Smooth muscle cell (in vitro differentiated cells): ENCODE measurements at regions not wholly inside any gene's neighbourhood (a gene's known extent, or its start where the extent isn't known, plus 50 kb on each side); places are given as distances from the start of the nearest gene placed in this dataset.

Experiments used
- DNase-seq: peaks from one replicate; lab custom pipeline; 2025; ENCODE audit not compliant: unreplicated experiment; lab: John Stamatoyannopoulos, UW
- H2AFZ ChIP-seq: fragments of 200-600 bp; sonication (generic); 2 replicates; pipeline ENCODE4 v1.6.0; 2016; ENCODE audit warnings: antibody characterized with exemption, low read depth, mild to moderate bottlenecking
- H3F3A ChIP-seq: fragments of 200-600 bp; sonication (generic); 2 replicates; pipeline ENCODE4 v1.6.0; 2017; ENCODE audit warnings: antibody characterized with exemption, low read depth
- H3K27ac ChIP-seq: fragments of 200-600 bp; sonication (generic); 2 replicates; pipeline ENCODE4 v1.5.1; 2016; ENCODE audit warnings: low read depth, mild to moderate bottlenecking
- H3K27me3 ChIP-seq: fragments of 200-600 bp; sonication (generic); 2 replicates; pipeline ENCODE4 v1.6.1; 2016; ENCODE audit warnings: low read depth, mild to moderate bottlenecking
- H3K36me3 ChIP-seq: fragments of 200-600 bp; sonication (generic); 2 replicates; pipeline ENCODE4 v1.5.1; 2016; ENCODE audit warnings: low read depth
- H3K4me1 ChIP-seq: fragments of 200-600 bp; sonication (generic); 2 replicates; pipeline ENCODE4 v1.5.1; 2016; ENCODE audit warnings: low read depth
- H3K4me2 ChIP-seq: fragments of 200-600 bp; sonication (generic); 2 replicates; pipeline ENCODE4 v1.6.0; 2016; ENCODE audit warnings: mild to moderate bottlenecking
- H3K4me3 ChIP-seq: fragments of 200-600 bp; sonication (generic); 2 replicates; pipeline ENCODE4 v1.5.1; 2016; ENCODE audit warnings: mild to moderate bottlenecking
- H3K79me2 ChIP-seq: fragments of 200-600 bp; sonication (generic); 2 replicates; pipeline ENCODE4 v1.6.0; 2016; ENCODE audit warnings: low read depth, mild to moderate bottlenecking
- H3K9ac ChIP-seq: fragments of 200-600 bp; sonication (generic); 2 replicates; pipeline ENCODE4 v1.6.0; 2016; ENCODE audit warnings: low read depth
- H3K9me3 ChIP-seq: fragments of 200-600 bp; sonication (generic); replicated peaks from 2 replicates; pipeline ENCODE4 v1.5.1; 2016; ENCODE audit warnings: low read depth
- H4K20me1 ChIP-seq: fragments of 200-600 bp; sonication (generic); 2 replicates; pipeline ENCODE4 v1.6.0; 2016; ENCODE audit warnings: low read depth
- WGBS: methylation state at CpG from one replicate; pipeline ENCODE4 v1.1.7; 2016; ENCODE audit warnings: low lambda C conversion rate; 5-methylcytosine and 5-hydroxymethylcytosine counted together
- TF ChIP-seq, protein P1 (sequence below): fragments of 200-600 bp; sonication (generic); IDR thresholded peaks from 2 replicates; pipeline ENCODE4 v1.5.1; 2017; ENCODE audit warnings: borderline replicate concordance, mild to moderate bottlenecking, antibody characterized with exemption; ENCODE audit not compliant: insufficient read depth, poor library complexity, severe bottlenecking

DNA sequence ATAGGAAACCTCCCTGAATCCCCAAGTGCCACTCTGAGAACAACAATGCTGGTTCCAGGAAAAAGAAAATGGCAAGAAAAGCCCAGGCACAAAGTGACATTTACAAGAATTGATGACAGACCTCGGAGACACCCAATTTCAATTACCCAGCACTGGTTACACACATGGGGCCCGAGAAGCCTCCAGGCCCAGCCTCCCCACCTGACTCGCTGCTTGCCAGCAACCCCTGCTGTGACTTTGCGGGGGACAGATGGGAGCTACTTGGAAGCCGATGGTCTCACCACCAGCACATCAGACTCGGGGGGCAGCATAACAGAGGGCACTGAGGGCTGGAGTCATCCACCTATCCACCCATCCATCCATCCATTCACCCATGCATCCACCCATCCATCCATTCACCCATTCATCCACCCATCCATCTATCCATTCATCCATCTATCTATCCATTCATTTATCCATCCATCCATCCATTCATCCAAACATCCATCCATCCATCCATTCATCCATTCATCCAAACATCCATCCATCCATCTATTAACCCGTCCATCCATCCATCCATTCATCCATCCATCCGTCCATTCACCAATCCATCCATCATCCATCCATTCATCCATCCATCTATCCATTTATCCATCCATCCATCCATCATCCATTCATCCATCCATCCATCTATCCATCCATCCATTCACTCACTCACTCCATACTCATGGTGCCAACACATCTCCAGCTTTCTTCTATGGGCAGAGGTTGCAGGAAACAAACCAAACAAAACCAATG is 567.6 kb downstream of the BRD1 start:
- Histone ChIP-seq H3K4me3 (no peak overlapping the region), H3K27me3 (no peaks in the 10 kb centered on the region), H3K9me3 (no peaks in the 10 kb centered on the region), H3K4me1 (peaks cover 12% of the 10 kb centered on the region), H4K20me1 (no peaks in the 10 kb centered on the region), H3K27ac (no peak overlapping the region), H3K9ac (no peak overlapping the region), H3K36me3 (no peaks in the 10 kb centered on the region), H3K4me2 (no peak overlapping the region), H3F3A (no peaks in the 10 kb centered on the region), H2AFZ (no peak overlapping the region), H3K79me2 (no peaks in the 10 kb centered on the region)
- DNase-seq = no peak
- WGBS = 82% methylated on average over 8 of the region's 8 CpGs
- TF ChIP-seq, protein P1, sequence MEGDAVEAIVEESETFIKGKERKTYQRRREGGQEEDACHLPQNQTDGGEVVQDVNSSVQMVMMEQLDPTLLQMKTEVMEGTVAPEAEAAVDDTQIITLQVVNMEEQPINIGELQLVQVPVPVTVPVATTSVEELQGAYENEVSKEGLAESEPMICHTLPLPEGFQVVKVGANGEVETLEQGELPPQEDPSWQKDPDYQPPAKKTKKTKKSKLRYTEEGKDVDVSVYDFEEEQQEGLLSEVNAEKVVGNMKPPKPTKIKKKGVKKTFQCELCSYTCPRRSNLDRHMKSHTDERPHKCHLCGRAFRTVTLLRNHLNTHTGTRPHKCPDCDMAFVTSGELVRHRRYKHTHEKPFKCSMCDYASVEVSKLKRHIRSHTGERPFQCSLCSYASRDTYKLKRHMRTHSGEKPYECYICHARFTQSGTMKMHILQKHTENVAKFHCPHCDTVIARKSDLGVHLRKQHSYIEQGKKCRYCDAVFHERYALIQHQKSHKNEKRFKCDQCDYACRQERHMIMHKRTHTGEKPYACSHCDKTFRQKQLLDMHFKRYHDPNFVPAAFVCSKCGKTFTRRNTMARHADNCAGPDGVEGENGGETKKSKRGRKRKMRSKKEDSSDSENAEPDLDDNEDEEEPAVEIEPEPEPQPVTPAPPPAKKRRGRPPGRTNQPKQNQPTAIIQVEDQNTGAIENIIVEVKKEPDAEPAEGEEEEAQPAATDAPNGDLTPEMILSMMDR = no peak

DNA sequence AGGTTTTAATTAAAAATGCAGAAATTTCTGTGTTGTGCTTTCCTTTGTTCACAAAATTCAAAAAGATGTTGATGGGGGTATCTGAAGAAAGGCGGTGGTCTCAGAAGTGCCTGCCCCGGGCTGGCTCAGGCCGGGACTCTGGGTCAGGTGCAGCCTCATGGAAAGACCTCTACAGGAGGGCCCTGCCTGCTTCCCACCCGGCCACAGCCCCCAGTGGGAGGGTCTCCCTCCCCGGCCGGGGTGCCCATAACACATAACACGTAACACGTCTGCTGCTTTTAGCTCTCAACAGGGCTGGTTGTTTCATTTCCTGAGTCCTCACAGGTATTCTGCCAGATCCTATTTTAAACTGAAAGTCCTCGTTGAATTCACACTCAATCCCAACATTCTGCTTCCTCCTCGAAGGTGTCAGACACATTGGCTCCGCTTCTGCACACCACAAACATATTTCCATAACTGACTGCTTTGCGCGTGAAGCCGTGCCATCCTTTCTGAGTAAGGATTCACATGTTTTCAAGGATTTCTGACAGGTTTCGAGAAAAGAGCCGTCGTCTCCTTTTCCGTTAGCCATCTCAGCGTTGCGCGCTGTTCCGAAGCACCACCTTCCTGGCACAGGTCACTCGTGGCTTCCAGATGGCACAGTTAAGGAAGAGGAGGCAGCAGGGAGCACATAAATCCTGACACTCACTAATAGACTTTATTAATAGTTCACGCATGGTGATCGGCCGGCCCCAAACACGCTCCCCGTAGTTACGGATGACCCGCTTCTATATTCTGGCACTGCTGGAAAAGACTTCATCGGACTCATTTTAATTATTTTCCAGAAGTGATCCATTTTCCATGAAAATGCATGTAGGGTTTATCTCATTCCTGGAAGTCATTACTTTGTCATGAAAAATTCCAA is 569.3 kb downstream of the BRD1 start:
- Histone ChIP-seq H3K27ac (no peak overlapping the region), H3K9me3 (no peaks in the 10 kb centered on the region), H3K4me2 (no peak overlapping the region), H3K79me2 (no peaks in the 10 kb centered on the region), H3K36me3 (no peaks in the 10 kb centered on the region), H3K4me1 (peaks cover 12% of the 10 kb centered on the region), H2AFZ (no peak overlapping the region), H3F3A (no peaks in the 10 kb centered on the region), H4K20me1 (no peaks in the 10 kb centered on the region), H3K9ac (no peak overlapping the region), H3K4me3 (no peak overlapping the region), H3K27me3 (no peaks in the 10 kb centered on the region)
- WGBS = 92% methylated on average over 31 of the region's 31 CpGs
- DNase-seq = no peak
- TF ChIP-seq, protein P1 = no peak

DNA sequence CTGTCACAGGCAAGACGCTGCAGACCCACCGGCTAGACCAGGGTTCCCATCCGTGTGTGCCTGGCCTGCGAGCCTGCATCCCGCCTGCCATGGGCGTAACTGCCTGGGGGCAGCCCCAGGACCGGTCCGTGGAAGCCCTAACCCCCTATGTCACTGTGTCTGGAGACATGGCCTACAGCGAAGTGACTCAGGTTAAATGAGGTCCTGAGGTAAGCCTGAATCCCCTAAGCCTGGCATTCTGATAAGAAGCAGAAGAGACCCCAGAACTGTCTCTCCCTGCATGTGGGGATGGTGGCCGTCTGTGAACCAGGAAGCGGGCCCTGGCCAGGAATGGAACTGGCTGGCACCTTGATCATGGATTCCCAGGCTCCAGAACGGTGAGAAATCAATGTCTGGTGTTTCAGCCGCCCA is 570.1 kb downstream of the BRD1 start:
- no peak overlapping the region for H3K4me3 ChIP-seq
- H3F3A ChIP-seq = no peaks in the 10 kb centered on the region
- H3K27ac ChIP-seq = no peak overlapping the region
- H3K36me3 ChIP-seq = no peaks in the 10 kb centered on the region
- 91% methylated on average over 13 of the region's 13 CpGs for WGBS
- TF ChIP-seq, protein P1 = no peak
- no peak overlapping the region for H2AFZ ChIP-seq
- H4K20me1 ChIP-seq = no peaks in the 10 kb centered on the region
- H3K9me3 ChIP-seq = no peaks in the 10 kb centered on the region
- no peaks in the 10 kb centered on the region for H3K27me3 ChIP-seq
- no peak for DNase-seq
- no peak overlapping the region for H3K4me2 ChIP-seq
- H3K79me2 ChIP-seq = no peaks in the 10 kb centered on the region
- H3K4me1 ChIP-seq = peaks cover 12% of the 10 kb centered on the region
- no peak overlapping the region for H3K9ac ChIP-seq
